SK-N-SH (cell line): ENCODE measurements at regions not wholly inside any gene's neighbourhood (a gene's known extent, or its start where the extent isn't known, plus 50 kb on each side); places are given as distances from the start of the nearest gene placed in this dataset.

Source experiments
- CTCF ChIA-PET: fragments of 300-600, 350-600 bp; formaldehyde crosslinking; extraction: SDS; loops from one replicate; lab custom pipeline; 2021; lab: Yijun Ruan, JAX
- POLR2A ChIA-PET: fragments of 350-600 bp; sonication (Branson Sonifier 250); formaldehyde crosslinking; extraction: SDS; loops from one replicate; lab custom pipeline; 2020; ENCODE audit warnings: antibody characterized with exemption, inconsistent platforms; lab: Yijun Ruan, JAX
- DNase-seq: peaks from one replicate; pipeline ENCODE4 v3.0.0; 2012
- H2AFZ ChIP-seq: fragments of 200-600 bp; sonication (generic); 2 replicates; pipeline ENCODE4 v1.8.1; 2016; ENCODE audit warnings: antibody characterized with exemption, mild to moderate bottlenecking, low read depth
- H3F3A ChIP-seq: fragments of 200-600 bp; sonication (generic); replicated peaks from 2 replicates; pipeline ENCODE3; 2016; ENCODE audit warnings: antibody characterized with exemption, mild to moderate bottlenecking; ENCODE audit not compliant: insufficient read depth
- H3K27ac ChIP-seq, 2 experiments: fragments of 200-500 bp in 1 of 2; fragments of 200-600 bp in 1 of 2; sonication (Bioruptor generic) in 1 of 2; sonication (generic), shearing (Covaris generic) in 1 of 2; 2 replicates each; pipeline versions ENCODE4 v1.5.1 to v1.6.1; 2014 to 2016; ENCODE audit warnings: low read depth in 2 of 2, inconsistent platforms in 1 of 2, low read length in 1 of 2, mild to moderate bottlenecking in 1 of 2, mixed read lengths in 1 of 2
- H3K27me3 ChIP-seq: fragments of 200-600 bp; sonication (generic), shearing (Covaris generic); 2 replicates; pipeline ENCODE4 v1.6.1; 2016; ENCODE audit warnings: mixed run types; ENCODE audit not compliant: insufficient read depth
- H3K36me3 ChIP-seq, 2 experiments: fragments of 200-500 bp in 1 of 2; fragments of 200-600 bp in 1 of 2; sonication (Bioruptor generic) in 1 of 2; sonication (generic) in 1 of 2; replicated peaks in 1 of 2; 2 replicates each; pipeline versions ENCODE3 to v1.5.1; 2014 to 2016; ENCODE audit warnings: low read length in 1 of 2, mild to moderate bottlenecking in 1 of 2; ENCODE audit not compliant: insufficient read depth in 2 of 2, control insufficient read depth in 1 of 2
- H3K4me1 ChIP-seq, 2 experiments: fragments of 200-500 bp in 1 of 2; fragments of 200-600 bp in 1 of 2; sonication (Bioruptor generic) in 1 of 2; sonication (generic), shearing (Covaris generic) in 1 of 2; 2 replicates each; pipeline versions ENCODE4 v1.5.1 to v1.6.1; 2014 to 2016; ENCODE audit warnings: low read depth in 1 of 2, low read length in 1 of 2, mixed run types in 1 of 2; ENCODE audit not compliant: insufficient read depth in 2 of 2, control insufficient read depth in 1 of 2
- H3K4me2 ChIP-seq: fragments of 200-600 bp; sonication (generic), shearing (Covaris generic); 2 replicates; pipeline ENCODE4 v1.6.1; 2017; ENCODE audit warnings: mixed run types
- H3K4me3 ChIP-seq, 2 experiments: fragments of 200-500 bp in 1 of 2; fragments of 200-600 bp in 1 of 2; sonication (Bioruptor generic) in 1 of 2; sonication (generic), shearing (Covaris generic) in 1 of 2; 2 replicates each; pipeline versions ENCODE4 v1.5.1 to v1.8.1; 2014 to 2016; ENCODE audit warnings: low read depth in 2 of 2, inconsistent platforms in 1 of 2, low read length in 1 of 2, mild to moderate bottlenecking in 1 of 2, mixed read lengths in 1 of 2, moderate library complexity in 1 of 2
- H3K79me2 ChIP-seq: fragments of 200-600 bp; sonication (generic); 2 replicates; pipeline ENCODE4 v1.8.1; 2017; ENCODE audit warnings: mild to moderate bottlenecking; ENCODE audit not compliant: insufficient read depth
- H3K9ac ChIP-seq: fragments of 200-600 bp; sonication (generic); 2 replicates; pipeline ENCODE4 v1.6.1; 2017; ENCODE audit warnings: mixed run types
- H3K9me2 ChIP-seq: fragments of 200-600 bp; sonication (generic); 2 replicates; pipeline ENCODE4 v1.6.1; 2017; ENCODE audit warnings: mixed run types
- H3K9me3 ChIP-seq: fragments of 200-600 bp; sonication (generic); 2 replicates; pipeline ENCODE4 v1.6.1; 2017; ENCODE audit warnings: mixed run types, mild to moderate bottlenecking, moderate library complexity
- H4K20me1 ChIP-seq: fragments of 200-600 bp; sonication (generic); 2 replicates; pipeline ENCODE4 v1.6.1; 2017; ENCODE audit warnings: mild to moderate bottlenecking, mixed run types; ENCODE audit not compliant: insufficient read depth
- ELF1 ChIP-seq: IDR thresholded peaks from 2 replicates; pipeline ENCODE4 v1.4.0; 2012
- EP300 ChIP-seq, 2 experiments: IDR thresholded peaks; 2 replicates each; pipeline versions ENCODE4 v1.4.0 to v1.6.1; 2012; ENCODE audit warnings: borderline replicate concordance in 1 of 2, low read depth in 1 of 2, low read length in 1 of 2
- FOSL2 ChIP-seq: IDR thresholded peaks from 2 replicates; pipeline ENCODE4 v1.4.0; 2012; ENCODE audit warnings: low read depth, mild to moderate bottlenecking, moderate library complexity, borderline replicate concordance
- RAD21 ChIP-seq: IDR thresholded peaks from 2 replicates; pipeline ENCODE4 v1.6.1; 2012; ENCODE audit warnings: mild to moderate bottlenecking, low read length
- RCOR1 ChIP-seq: fragments of 150-350 bp; IDR thresholded peaks from 2 replicates; pipeline ENCODE4 v1.6.1; 2017; ENCODE audit warnings: antibody characterized with exemption, low read length
- RFX5 ChIP-seq: IDR thresholded peaks from 2 replicates; pipeline ENCODE4 v1.6.1; 2012; ENCODE audit warnings: mild to moderate bottlenecking, improper control_type of control experiment, low read length
- RXRA ChIP-seq: IDR thresholded peaks from 2 replicates; pipeline ENCODE4 v1.4.0; 2012; ENCODE audit warnings: low read depth, mild to moderate bottlenecking, borderline replicate concordance
- TAF1 ChIP-seq: IDR thresholded peaks from 2 replicates; pipeline ENCODE4 v1.6.1; 2012; ENCODE audit warnings: low read depth, mild to moderate bottlenecking, low read length, moderate library complexity, borderline replicate concordance
- TCF12 ChIP-seq: IDR thresholded peaks from 2 replicates; pipeline ENCODE4 v1.4.0; 2012
- TEAD4 ChIP-seq: IDR thresholded peaks from 2 replicates; pipeline ENCODE4 v1.4.0; 2012; ENCODE audit warnings: mild to moderate bottlenecking, borderline replicate concordance; ENCODE audit not compliant: insufficient read depth
- USF1 ChIP-seq: IDR thresholded peaks from 2 replicates; pipeline ENCODE4 v1.4.0; 2012; ENCODE audit warnings: low read depth, borderline replicate concordance
- USF2 ChIP-seq: fragments of 150-350 bp; IDR thresholded peaks from 2 replicates; pipeline ENCODE4 v1.6.1; 2017; ENCODE audit warnings: antibody characterized with exemption, low read length, low read depth, borderline replicate concordance
- WGBS: methylation state at CpG from one replicate; pipeline ENCODE4 v1.1.6; 2017; ENCODE audit warnings: low lambda C conversion rate; 5-methylcytosine and 5-hydroxymethylcytosine counted together
- TF ChIP-seq, protein P1 (sequence below): IDR thresholded peaks from 2 replicates; pipeline ENCODE4 v1.4.0; 2012; ENCODE audit warnings: low read depth, borderline replicate concordance
- TF ChIP-seq, protein P2 (sequence below): IDR thresholded peaks from 2 replicates; pipeline ENCODE4 v1.6.1; 2012; ENCODE audit warnings: mild to moderate bottlenecking, low read depth, low read length, moderate library complexity

DNA sequence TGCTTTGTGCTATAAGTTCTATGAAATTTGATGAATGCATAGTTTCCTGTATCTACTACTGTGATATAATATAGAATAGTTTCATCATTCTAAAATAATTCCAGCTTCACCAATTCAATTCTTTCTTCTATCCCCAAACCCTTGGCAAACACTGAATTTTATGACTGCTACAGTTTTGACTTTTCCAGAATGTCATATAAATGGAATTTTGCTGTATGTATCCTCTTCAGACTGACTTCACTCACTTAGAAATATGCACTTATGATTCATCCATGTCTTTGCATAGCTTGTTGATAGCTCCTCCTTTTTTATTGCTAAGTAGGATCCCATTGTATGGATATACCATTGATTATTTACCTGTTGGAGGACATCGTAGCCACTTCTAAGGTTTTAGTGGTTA is 89.1 kb upstream of the HS3ST3A1 start:
- DNase-seq = no peak
- Histone ChIP-seq H2AFZ (no peak overlapping the region), H3K4me1 (no peaks in the 10 kb centered on the region), H4K20me1 (no peaks in the 10 kb centered on the region), H3K4me3 (no peak overlapping the region), H3K36me3 (no peaks in the 10 kb centered on the region), H3K9me2 (no peaks in the 10 kb centered on the region), H3K9ac (no peak overlapping the region), H3K4me2 (no peak overlapping the region), H3K27ac (no peak overlapping the region), H3F3A (no peaks in the 10 kb centered on the region), H3K9me3 (no peaks in the 10 kb centered on the region), H3K27me3 (no peaks in the 10 kb centered on the region), H3K79me2 (no peaks in the 10 kb centered on the region)
- CTCF ChIA-PET = interaction anchor here (2.2 kb wide), 1 partner anchor 12 kb away, joined by 4 read pairs; no protein-coding TSS in a partner anchor
- POLR2A ChIA-PET = no interaction called here
- no peak for TF ChIP-seq RXRA
- TF ChIP-seq RAD21 = no peak
- TF ChIP-seq USF2 = no peak
- TF ChIP-seq, protein P1, sequence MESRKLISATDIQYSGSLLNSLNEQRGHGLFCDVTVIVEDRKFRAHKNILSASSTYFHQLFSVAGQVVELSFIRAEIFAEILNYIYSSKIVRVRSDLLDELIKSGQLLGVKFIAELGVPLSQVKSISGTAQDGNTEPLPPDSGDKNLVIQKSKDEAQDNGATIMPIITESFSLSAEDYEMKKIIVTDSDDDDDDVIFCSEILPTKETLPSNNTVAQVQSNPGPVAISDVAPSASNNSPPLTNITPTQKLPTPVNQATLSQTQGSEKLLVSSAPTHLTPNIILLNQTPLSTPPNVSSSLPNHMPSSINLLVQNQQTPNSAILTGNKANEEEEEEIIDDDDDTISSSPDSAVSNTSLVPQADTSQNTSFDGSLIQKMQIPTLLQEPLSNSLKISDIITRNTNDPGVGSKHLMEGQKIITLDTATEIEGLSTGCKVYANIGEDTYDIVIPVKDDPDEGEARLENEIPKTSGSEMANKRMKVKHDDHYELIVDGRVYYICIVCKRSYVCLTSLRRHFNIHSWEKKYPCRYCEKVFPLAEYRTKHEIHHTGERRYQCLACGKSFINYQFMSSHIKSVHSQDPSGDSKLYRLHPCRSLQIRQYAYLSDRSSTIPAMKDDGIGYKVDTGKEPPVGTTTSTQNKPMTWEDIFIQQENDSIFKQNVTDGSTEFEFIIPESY = no peak
- no peak for TF ChIP-seq USF1
- TF ChIP-seq, protein P2, sequence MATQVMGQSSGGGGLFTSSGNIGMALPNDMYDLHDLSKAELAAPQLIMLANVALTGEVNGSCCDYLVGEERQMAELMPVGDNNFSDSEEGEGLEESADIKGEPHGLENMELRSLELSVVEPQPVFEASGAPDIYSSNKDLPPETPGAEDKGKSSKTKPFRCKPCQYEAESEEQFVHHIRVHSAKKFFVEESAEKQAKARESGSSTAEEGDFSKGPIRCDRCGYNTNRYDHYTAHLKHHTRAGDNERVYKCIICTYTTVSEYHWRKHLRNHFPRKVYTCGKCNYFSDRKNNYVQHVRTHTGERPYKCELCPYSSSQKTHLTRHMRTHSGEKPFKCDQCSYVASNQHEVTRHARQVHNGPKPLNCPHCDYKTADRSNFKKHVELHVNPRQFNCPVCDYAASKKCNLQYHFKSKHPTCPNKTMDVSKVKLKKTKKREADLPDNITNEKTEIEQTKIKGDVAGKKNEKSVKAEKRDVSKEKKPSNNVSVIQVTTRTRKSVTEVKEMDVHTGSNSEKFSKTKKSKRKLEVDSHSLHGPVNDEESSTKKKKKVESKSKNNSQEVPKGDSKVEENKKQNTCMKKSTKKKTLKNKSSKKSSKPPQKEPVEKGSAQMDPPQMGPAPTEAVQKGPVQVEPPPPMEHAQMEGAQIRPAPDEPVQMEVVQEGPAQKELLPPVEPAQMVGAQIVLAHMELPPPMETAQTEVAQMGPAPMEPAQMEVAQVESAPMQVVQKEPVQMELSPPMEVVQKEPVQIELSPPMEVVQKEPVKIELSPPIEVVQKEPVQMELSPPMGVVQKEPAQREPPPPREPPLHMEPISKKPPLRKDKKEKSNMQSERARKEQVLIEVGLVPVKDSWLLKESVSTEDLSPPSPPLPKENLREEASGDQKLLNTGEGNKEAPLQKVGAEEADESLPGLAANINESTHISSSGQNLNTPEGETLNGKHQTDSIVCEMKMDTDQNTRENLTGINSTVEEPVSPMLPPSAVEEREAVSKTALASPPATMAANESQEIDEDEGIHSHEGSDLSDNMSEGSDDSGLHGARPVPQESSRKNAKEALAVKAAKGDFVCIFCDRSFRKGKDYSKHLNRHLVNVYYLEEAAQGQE = no peak
- 16% methylated on average over 1 of the region's 1 CpG for WGBS

DNA sequence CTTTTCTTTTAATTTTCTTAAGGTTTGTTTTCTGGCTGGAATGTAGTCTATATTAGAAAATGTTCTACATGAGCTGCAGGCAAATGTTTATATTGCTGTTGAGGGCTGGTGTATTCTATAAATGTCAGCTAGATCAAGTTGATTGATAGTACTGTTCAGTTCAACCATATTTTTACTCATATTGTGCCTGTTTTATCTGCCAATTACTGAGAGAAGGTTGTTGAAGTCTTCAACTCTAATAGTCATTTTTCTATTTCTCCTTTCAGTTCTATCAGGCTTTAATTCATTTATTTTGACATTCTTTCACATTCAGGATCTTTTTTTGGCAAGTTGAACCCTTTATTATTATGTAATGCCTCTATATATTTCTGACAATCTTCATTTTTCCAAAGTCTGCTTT is 93.2 kb upstream of the HS3ST3A1 start:
- no peak for TF ChIP-seq TAF1
- no peak for TF ChIP-seq FOSL2
- TF ChIP-seq RCOR1 = no peak
- no peak for TF ChIP-seq TEAD4
- TF ChIP-seq EP300 (IDR thresholded peaks at IDR 0.05; ENCODE audit: borderline replicate concordance in 1 of 2, low read depth in 1 of 2, low read length in 1 of 2) = no peak
- TF ChIP-seq, protein P1 = no peak
- TF ChIP-seq ELF1 = no peak
- TF ChIP-seq TCF12 = no peak
- TF ChIP-seq RFX5 = no peak
- no peak for TF ChIP-seq RAD21
- H2AFZ ChIP-seq = no peak overlapping the region
- no peak for DNase-seq
- no peaks in the 10 kb centered on the region for H3K9me2 ChIP-seq
- H3K79me2 ChIP-seq = no peaks in the 10 kb centered on the region
- H3K36me3 ChIP-seq = no peaks in the 10 kb centered on the region
- H3K9me3 ChIP-seq = no peaks in the 10 kb centered on the region
- H3K9ac ChIP-seq = no peak overlapping the region
- no peak overlapping the region for H3K27ac ChIP-seq
- H3K27me3 ChIP-seq = no peaks in the 10 kb centered on the region
- no peak overlapping the region for H3K4me2 ChIP-seq
- H3F3A ChIP-seq = no peaks in the 10 kb centered on the region
- POLR2A ChIA-PET = no interaction called here
- H3K4me1 ChIP-seq = no peaks in the 10 kb centered on the region
- no peaks in the 10 kb centered on the region for H4K20me1 ChIP-seq
- no peak overlapping the region for H3K4me3 ChIP-seq
- CTCF ChIA-PET = no interaction called here
